Mammary epithelial cell (primary cell): ENCODE measurements at regions not wholly inside any gene's neighbourhood (a gene's known extent, or its start where the extent isn't known, plus 50 kb on each side); places are given as distances from the start of the nearest gene placed in this dataset.

Experiments used
- EZH2 ChIP-seq: IDR thresholded peaks from 2 replicates; pipeline ENCODE4 v1.6.1; 2012; ENCODE audit warnings: low read length, inconsistent platforms, borderline replicate concordance
- TF ChIP-seq, protein P1 (sequence below), 2 donors: IDR thresholded peaks in 1 of 2; conservative IDR thresholded peaks in 1 of 2; 2 replicates each; pipeline ENCODE4 v1.5.1; 2011 to 2012; ENCODE audit warnings: inconsistent platforms in 2 of 2, low read length in 2 of 2, mild to moderate bottlenecking in 2 of 2, control low read depth in 1 of 2, low read depth in 1 of 2; ENCODE audit not compliant: insufficient read depth in 1 of 2; ENCODE audit errors: extremely low read depth in 1 of 2

DNA sequence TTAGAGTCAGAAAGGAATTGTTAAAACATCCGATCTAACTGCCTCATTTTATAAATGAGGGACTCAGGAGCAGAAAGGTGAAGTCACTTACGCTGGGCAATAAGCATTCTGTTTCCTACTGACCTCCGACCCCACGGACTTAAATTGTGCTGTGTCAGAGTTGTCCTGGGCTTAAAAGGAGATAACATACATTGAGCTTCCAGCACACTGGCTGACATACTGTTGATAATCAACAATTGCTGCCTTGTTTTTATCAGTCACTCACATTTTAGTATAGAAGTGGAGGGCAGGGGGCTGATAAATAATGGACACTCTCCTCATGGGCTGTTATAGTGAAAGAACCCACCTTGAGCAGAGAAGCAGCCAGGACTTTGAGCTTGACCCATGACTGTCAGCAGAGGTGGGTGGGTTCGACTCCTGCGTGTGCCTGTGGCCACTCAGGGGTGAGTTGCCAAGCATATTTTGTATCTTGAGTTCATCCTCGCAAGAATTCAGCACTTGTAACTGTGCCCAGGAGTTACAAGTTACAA lies 166.5 kb upstream of the JARID2 start:
- TF ChIP-seq, protein P1, sequence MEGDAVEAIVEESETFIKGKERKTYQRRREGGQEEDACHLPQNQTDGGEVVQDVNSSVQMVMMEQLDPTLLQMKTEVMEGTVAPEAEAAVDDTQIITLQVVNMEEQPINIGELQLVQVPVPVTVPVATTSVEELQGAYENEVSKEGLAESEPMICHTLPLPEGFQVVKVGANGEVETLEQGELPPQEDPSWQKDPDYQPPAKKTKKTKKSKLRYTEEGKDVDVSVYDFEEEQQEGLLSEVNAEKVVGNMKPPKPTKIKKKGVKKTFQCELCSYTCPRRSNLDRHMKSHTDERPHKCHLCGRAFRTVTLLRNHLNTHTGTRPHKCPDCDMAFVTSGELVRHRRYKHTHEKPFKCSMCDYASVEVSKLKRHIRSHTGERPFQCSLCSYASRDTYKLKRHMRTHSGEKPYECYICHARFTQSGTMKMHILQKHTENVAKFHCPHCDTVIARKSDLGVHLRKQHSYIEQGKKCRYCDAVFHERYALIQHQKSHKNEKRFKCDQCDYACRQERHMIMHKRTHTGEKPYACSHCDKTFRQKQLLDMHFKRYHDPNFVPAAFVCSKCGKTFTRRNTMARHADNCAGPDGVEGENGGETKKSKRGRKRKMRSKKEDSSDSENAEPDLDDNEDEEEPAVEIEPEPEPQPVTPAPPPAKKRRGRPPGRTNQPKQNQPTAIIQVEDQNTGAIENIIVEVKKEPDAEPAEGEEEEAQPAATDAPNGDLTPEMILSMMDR (conservative IDR thresholded peaks at IDR 0.05 in 1 of 2, IDR thresholded peaks at IDR 0.05 in 1 of 2; ENCODE audit: extremely low read depth in 1 of 2, insufficient read depth in 1 of 2, low read depth in 1 of 2, low read length in 2 of 2): no peak
- no peak for TF ChIP-seq EZH2
